IPS-15b (cell line): ENCODE measurements at regions not wholly inside any gene's neighbourhood (a gene's known extent, or its start where the extent isn't known, plus 50 kb on each side); places are given as distances from the start of the nearest gene placed in this dataset.
A peak's percentile ranks its signal among the peaks of the same experiment; 100 is the strongest.

Source experiments
- H3K27me3 ChIP-seq: one replicate; pipeline ENCODE4 v1.6.1; 2013; ENCODE audit warnings: low read length; ENCODE audit not compliant: control insufficient read depth, insufficient read depth
- H3K36me3 ChIP-seq: one replicate; pipeline ENCODE4 v1.6.1; 2013; ENCODE audit warnings: low read length; ENCODE audit not compliant: control insufficient read depth, insufficient read depth
- H3K4me1 ChIP-seq: one replicate; pipeline ENCODE4 v1.6.1; 2013; ENCODE audit warnings: mild to moderate bottlenecking, low read length; ENCODE audit not compliant: control insufficient read depth, insufficient read depth
- H3K4me3 ChIP-seq: one replicate; pipeline ENCODE4 v1.5.1; 2013; ENCODE audit warnings: low read depth, low read length
- H3K9ac ChIP-seq: one replicate; pipeline ENCODE4 v1.6.1; 2013; ENCODE audit warnings: low read depth, mild to moderate bottlenecking, low read length
- H3K9me3 ChIP-seq: one replicate; pipeline ENCODE4 v1.6.1; 2013; ENCODE audit warnings: mild to moderate bottlenecking, low read length; ENCODE audit not compliant: control insufficient read depth, insufficient read depth

GRCh38 chr16:5509336-5509735, 411.7 kb upstream of the EEF2KMT start:
- no peaks in the 10 kb centered on the region for H3K36me3 ChIP-seq
- H3K4me3 ChIP-seq: no peak overlapping the region
- peaks cover 3% of the 10 kb centered on the region for H3K4me1 ChIP-seq
- no peak overlapping the region for H3K9ac ChIP-seq
- H3K9me3 ChIP-seq: no peaks in the 10 kb centered on the region
- no peaks in the 10 kb centered on the region for H3K27me3 ChIP-seq

- Histone ChIP-seq H3K4me3 (no peak overlapping the region), H3K9ac (no peak overlapping the region), H3K36me3 (no peaks in the 10 kb centered on the region), H3K4me1 (peaks cover 3% of the 10 kb centered on the region), H3K9me3 (no peaks in the 10 kb centered on the region), H3K27me3 (no peaks in the 10 kb centered on the region)
These were observed 410.8 kb upstream of the EEF2KMT start for GRCh38 chr16:5508371-5508770.

GRCh38 chr16:5506021-5506420, 408.4 kb upstream of the EEF2KMT start:
- no peak overlapping the region for H3K4me3 ChIP-seq
- H3K36me3 ChIP-seq: no peaks in the 10 kb centered on the region
- no peaks in the 10 kb centered on the region for H3K9me3 ChIP-seq
- peak overlapping the region; percentile 8 for H3K9ac ChIP-seq
- no peaks in the 10 kb centered on the region for H3K27me3 ChIP-seq
- peaks cover 3% of the 10 kb centered on the region for H3K4me1 ChIP-seq

GRCh38 chr16:5505091-5505887, 407.7 kb upstream of the EEF2KMT start:
- Histone ChIP-seq H3K9me3 (no peaks in the 10 kb centered on the region), H3K4me1 (peaks cover 3% of the 10 kb centered on the region), H3K9ac (no peak overlapping the region), H3K36me3 (no peaks in the 10 kb centered on the region), H3K27me3 (no peaks in the 10 kb centered on the region), H3K4me3 (no peak overlapping the region)

- Histone ChIP-seq H3K36me3 (no peaks in the 10 kb centered on the region), H3K9ac (no peak overlapping the region), H3K27me3 (no peaks in the 10 kb centered on the region), H3K4me3 (no peak overlapping the region), H3K9me3 (peaks cover 3% of the 10 kb centered on the region), H3K4me1 (peaks cover 3% of the 10 kb centered on the region)
These were observed 406.6 kb upstream of the EEF2KMT start for GRCh38 chr16:5504064-5504781.

- H3K4me3 ChIP-seq: no peak overlapping the region
- H3K4me1 ChIP-seq: peaks cover 3% of the 10 kb centered on the region
- peaks cover 3% of the 10 kb centered on the region for H3K9me3 ChIP-seq
- H3K27me3 ChIP-seq: no peaks in the 10 kb centered on the region
- H3K9ac ChIP-seq: no peak overlapping the region
- H3K36me3 ChIP-seq: no peaks in the 10 kb centered on the region
These were observed 405.3 kb upstream of the EEF2KMT start for GRCh38 chr16:5502944-5503343.

- peaks cover 3% of the 10 kb centered on the region for H3K9me3 ChIP-seq
These were observed 404.9 kb upstream of the EEF2KMT start for GRCh38 chr16:5502467-5502869.

GRCh38 chr16:5500526-5500925, 402.9 kb upstream of the EEF2KMT start:
- no peak overlapping the region for H3K4me3 ChIP-seq
- H3K27me3 ChIP-seq: no peaks in the 10 kb centered on the region
- no peak overlapping the region for H3K9ac ChIP-seq
- H3K9me3 ChIP-seq: peaks cover 3% of the 10 kb centered on the region
- no peaks in the 10 kb centered on the region for H3K4me1 ChIP-seq
- no peaks in the 10 kb centered on the region for H3K36me3 ChIP-seq

More at GRCh38 chr16:5502467-5502869, 404.9 kb upstream of the EEF2KMT start:
- no peak overlapping the region for H3K4me3 ChIP-seq
- H3K36me3 ChIP-seq: no peaks in the 10 kb centered on the region
- H3K27me3 ChIP-seq: no peaks in the 10 kb centered on the region
- H3K4me1 ChIP-seq: peaks cover 3% of the 10 kb centered on the region
- H3K9ac ChIP-seq: no peak overlapping the region

GRCh38 chr16:5498562-5498961, 401.0 kb upstream of the EEF2KMT start:
- Histone ChIP-seq H3K36me3 (no peaks in the 10 kb centered on the region), H3K4me3 (no peak overlapping the region), H3K4me1 (no peaks in the 10 kb centered on the region), H3K9me3 (peaks cover 3% of the 10 kb centered on the region), H3K9ac (no peak overlapping the region), H3K27me3 (no peaks in the 10 kb centered on the region)

GRCh38 chr16:5496013-5496412, 398.4 kb upstream of the EEF2KMT start:
- Histone ChIP-seq H3K4me1 (no peaks in the 10 kb centered on the region), H3K4me3 (no peak overlapping the region), H3K27me3 (no peaks in the 10 kb centered on the region), H3K36me3 (no peaks in the 10 kb centered on the region), H3K9ac (no peak overlapping the region), H3K9me3 (peaks cover 3% of the 10 kb centered on the region)

- no peak overlapping the region for H3K9ac ChIP-seq
- H3K9me3 ChIP-seq: no peaks in the 10 kb centered on the region
- peak overlapping the region; percentile 19 for H3K4me3 ChIP-seq
- H3K36me3 ChIP-seq: no peaks in the 10 kb centered on the region
- no peaks in the 10 kb centered on the region for H3K4me1 ChIP-seq
- no peaks in the 10 kb centered on the region for H3K27me3 ChIP-seq
These were observed 392.9 kb upstream of the EEF2KMT start for GRCh38 chr16:5490499-5490898.

GRCh38 chr16:5488581-5488980, 391.0 kb upstream of the EEF2KMT start:
- H3K27me3 ChIP-seq: no peaks in the 10 kb centered on the region
- no peaks in the 10 kb centered on the region for H3K4me1 ChIP-seq
- no peak overlapping the region for H3K4me3 ChIP-seq
- H3K9me3 ChIP-seq: no peaks in the 10 kb centered on the region
- H3K9ac ChIP-seq: no peak overlapping the region
- H3K36me3 ChIP-seq: no peaks in the 10 kb centered on the region
